Nucleus accumbens (tissue), 56 donors: ENCODE measurements at regions not wholly inside any gene's neighbourhood (a gene's known extent, or its start where the extent isn't known, plus 50 kb on each side); places are given as distances from the start of the nearest gene placed in this dataset.

Experiments
- DNase-seq, 56 donors: peaks; one replicate each; lab custom pipeline; 2025; lab: John Stamatoyannopoulos, UW

GRCh38 chr2:41432459-41432858 lies 615.4 kb upstream of the PKDCC start:
- DNase-seq: no peak

GRCh38 chr2:41434991-41435390 lies 612.8 kb upstream of the PKDCC start:
- no peak for DNase-seq

- no peak for DNase-seq
These were observed 605.9 kb upstream of the PKDCC start for GRCh38 chr2:41441958-41442357.

- no peak for DNase-seq
These were observed 602.0 kb upstream of the PKDCC start for GRCh38 chr2:41445865-41446264.

GRCh38 chr2:41446266-41446665 lies 601.6 kb upstream of the PKDCC start:
- DNase-seq: no peak

GRCh38 chr2:41448221-41448620 lies 599.6 kb upstream of the PKDCC start:
- no peak for DNase-seq

- DNase-seq: no peak
These were observed 590.8 kb upstream of the PKDCC start for GRCh38 chr2:41457026-41457425.

- DNase-seq: no peak
These were observed 587.2 kb upstream of the PKDCC start for GRCh38 chr2:41460661-41461060.

- no peak for DNase-seq
These were observed 583.4 kb upstream of the PKDCC start for GRCh38 chr2:41464395-41464794.

GRCh38 chr2:41475959-41476358 lies 571.9 kb upstream of the PKDCC start:
- DNase-seq: no peak

- DNase-seq: no peak
These were observed 565.2 kb upstream of the PKDCC start for GRCh38 chr2:41482659-41483058.

GRCh38 chr2:41483226-41483625 lies 564.6 kb upstream of the PKDCC start:
- DNase-seq: no peak

GRCh38 chr2:41483982-41484857 lies 563.6 kb upstream of the PKDCC start:
- DNase-seq: no peak

GRCh38 chr2:41484858-41485234 lies 563.0 kb upstream of the PKDCC start:
- DNase-seq: no peak

GRCh38 chr2:41486948-41487347 lies 560.9 kb upstream of the PKDCC start:
- DNase-seq: no peak

GRCh38 chr2:41488888-41489287 lies 558.9 kb upstream of the PKDCC start:
- DNase-seq: no peak

GRCh38 chr2:41489638-41490037 lies 558.2 kb upstream of the PKDCC start:
- DNase-seq: no peak

- DNase-seq: no peak
These were observed 552.8 kb upstream of the PKDCC start for GRCh38 chr2:41495050-41495449.

GRCh38 chr2:41496908-41497307 lies 550.9 kb upstream of the PKDCC start:
- no peak for DNase-seq

- no peak for DNase-seq
These were observed 549.0 kb upstream of the PKDCC start for GRCh38 chr2:41498781-41499180.

GRCh38 chr2:41500895-41501294 lies 546.9 kb upstream of the PKDCC start:
- DNase-seq: no peak

GRCh38 chr2:41502752-41503151 lies 545.1 kb upstream of the PKDCC start:
- DNase-seq: no peak

GRCh38 chr2:41504532-41504931 lies 543.3 kb upstream of the PKDCC start:
- DNase-seq: no peak
